HG03432 (cell line): ENCODE measurements at regions not wholly inside any gene's neighbourhood (a gene's known extent, or its start where the extent isn't known, plus 50 kb on each side); places are given as distances from the start of the nearest gene placed in this dataset.
"Not testable (repeated sequence)": the region's sequence is repeated elsewhere in the genome, so short reads cannot be mapped to it uniquely, and the experiment has no call there.

ENCODE experiments used
- ATAC-seq: cut with Tn5 transposase; IDR thresholded peaks from one replicate; pipeline ENCODE4 v1.9.1; 2021; ENCODE audit warnings: mild to moderate bottlenecking, moderate library complexity; ENCODE audit not compliant: unreplicated experiment

- ATAC-seq: no peak
Measured at GRCh38 chr6:112401083-112401482, 54.0 kb downstream of the RFPL4B start.

- ATAC-seq: no peak
Measured at GRCh38 chr6:112407101-112407590, 60.0 kb downstream of the RFPL4B start.

GRCh38 chr6:112408522-112408921, 61.4 kb downstream of the RFPL4B start:
- ATAC-seq: no peak

- ATAC-seq: no peak
Measured at GRCh38 chr6:112409311-112409710, 62.2 kb downstream of the RFPL4B start.

GRCh38 chr6:112413780-112414179, 66.7 kb downstream of the RFPL4B start:
- no peak for ATAC-seq

GRCh38 chr6:112415366-112415765, 68.2 kb downstream of the RFPL4B start:
- no peak for ATAC-seq

GRCh38 chr6:112416866-112417265, 69.7 kb downstream of the RFPL4B start:
- ATAC-seq: no peak

- ATAC-seq: not testable (repeated sequence)
Measured at GRCh38 chr6:112427011-112427410, 79.9 kb downstream of the RFPL4B start.

- no peak for ATAC-seq
Measured at GRCh38 chr6:112427499-112427898, 80.4 kb downstream of the RFPL4B start.

- no peak for ATAC-seq
Measured at GRCh38 chr6:112428477-112428876, 81.3 kb downstream of the RFPL4B start.

- no peak for ATAC-seq
Measured at GRCh38 chr6:112429226-112429625, 82.1 kb downstream of the RFPL4B start.

GRCh38 chr6:112431803-112432202, 84.7 kb downstream of the RFPL4B start:
- ATAC-seq: no peak

- no peak for ATAC-seq
Measured at GRCh38 chr6:112432853-112433252, 85.7 kb downstream of the RFPL4B start.

GRCh38 chr6:112433457-112433856, 86.3 kb downstream of the RFPL4B start:
- no peak for ATAC-seq

- no peak for ATAC-seq
Measured at GRCh38 chr6:112434896-112435435, 87.8 kb downstream of the RFPL4B start.

GRCh38 chr6:112437058-112437457, 89.9 kb downstream of the RFPL4B start:
- ATAC-seq: no peak

- no peak for ATAC-seq
Measured at GRCh38 chr6:112439010-112439409, 91.9 kb downstream of the RFPL4B start.

- no peak for ATAC-seq
Measured at GRCh38 chr6:112439432-112439831, 92.3 kb downstream of the RFPL4B start.

GRCh38 chr6:112441607-112442006, 94.5 kb downstream of the RFPL4B start:
- ATAC-seq: no peak

GRCh38 chr6:112443179-112444065, 96.3 kb downstream of the RFPL4B start:
- no peak for ATAC-seq

GRCh38 chr6:112448786-112449185, 101.7 kb downstream of the RFPL4B start:
- ATAC-seq: not testable (repeated sequence)

- ATAC-seq: no peak
Measured at GRCh38 chr6:112450663-112451062, 103.5 kb downstream of the RFPL4B start.
